ENCODE measurements at regions not wholly inside any gene's neighbourhood (a gene's known extent, or its start where the extent isn't known, plus 50 kb on each side); places are given as distances from the start of the nearest gene placed in this dataset.

- intact Hi-C loops (cut with micrococcal nuclease), result no loop called here
Measured at GRCh38 chr3:151625586-151625985, 108.1 kb upstream of the AADACL2 start.

DNA sequence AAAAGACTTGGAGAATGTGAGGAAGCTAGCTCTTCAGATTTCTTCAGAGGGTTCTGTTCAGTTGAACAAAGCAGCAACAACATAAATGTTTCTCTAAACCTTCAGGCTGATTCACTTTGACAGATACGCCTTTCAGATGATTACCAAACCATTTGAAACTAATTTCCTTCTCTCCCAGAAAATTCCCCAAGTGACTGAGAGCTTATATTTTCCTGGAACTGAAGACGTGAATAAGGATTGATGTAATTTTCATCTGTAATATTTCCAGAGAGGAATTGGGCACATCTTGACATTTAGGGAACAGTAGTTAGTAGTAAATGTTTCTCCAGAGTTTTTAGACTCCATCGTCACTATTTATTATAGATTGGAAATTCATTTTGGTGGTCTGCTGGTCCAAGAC, 108.6 kb upstream of the AADACL2 start:
- H3K9me3 Mint-ChIP-seq, result no peaks in the 10 kb centered on the region
- CTCF ChIA-PET, result no interaction called here
- POLR2A ChIA-PET, result no interaction called here

More at GRCh38 chr3:151625586-151625985, 108.1 kb upstream of the AADACL2 start:
- H3K4me1 Mint-ChIP-seq (ENCODE audit: low read depth), result no peaks in the 10 kb centered on the region
- CTCF ChIA-PET, result no interaction called here
- no peaks in the 10 kb centered on the region for H3K36me3 Mint-ChIP-seq
- H3K4me3 Mint-ChIP-seq, result no peak overlapping the region
- no peak for DNase-seq
- H3K27ac Mint-ChIP-seq, result no peak overlapping the region
- no peaks in the 10 kb centered on the region for H3K27me3 Mint-ChIP-seq
- POLR2A ChIA-PET, result no interaction called here
- no peaks in the 10 kb centered on the region for H3K9me3 Mint-ChIP-seq

DNA sequence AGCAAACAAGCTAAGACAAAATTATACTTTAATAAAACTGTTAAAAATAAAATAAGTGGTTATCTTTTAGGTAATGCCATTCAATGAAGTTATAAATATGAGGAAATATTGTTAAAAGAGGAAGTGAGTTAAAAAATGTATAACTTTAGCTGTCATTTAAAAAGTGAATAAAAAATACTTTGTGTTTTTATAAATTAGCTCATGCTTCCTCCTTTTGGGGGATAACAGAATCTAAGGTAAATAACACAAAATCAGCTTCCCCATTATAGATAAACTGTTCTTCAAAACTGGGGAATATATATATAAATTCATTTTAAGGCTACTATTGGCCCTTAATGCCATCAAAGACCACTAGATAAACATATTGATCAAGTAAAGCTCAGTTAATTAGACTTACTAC, 113.7 kb upstream of the AADACL2 start:
- H3K4me1 Mint-ChIP-seq (ENCODE audit: low read depth), result no peaks in the 10 kb centered on the region
- CTCF ChIA-PET, result no interaction called here

More for the DNA sequence above, 108.6 kb upstream of the AADACL2 start:
- Mint-ChIP-seq H3K27ac (no peak overlapping the region), H3K36me3 (no peaks in the 10 kb centered on the region), H3K4me3 (no peak overlapping the region), H3K4me1 (ENCODE audit: low read depth) (no peaks in the 10 kb centered on the region), H3K27me3 (no peaks in the 10 kb centered on the region)
- intact Hi-C loops (cut with micrococcal nuclease), result no loop called here
- DNase-seq, result no peak

GRCh38 chr3:151615464-151615863, 118.3 kb upstream of the AADACL2 start:
- H3K9me3 Mint-ChIP-seq, result peaks cover 4% of the 10 kb centered on the region
- no peak for DNase-seq
- POLR2A ChIA-PET, result no interaction called here
- CTCF ChIA-PET, result no interaction called here
- no peaks in the 10 kb centered on the region for H3K4me1 Mint-ChIP-seq (ENCODE audit: low read depth)
- H3K36me3 Mint-ChIP-seq, result no peaks in the 10 kb centered on the region
- no peak overlapping the region for H3K27ac Mint-ChIP-seq
- no peak overlapping the region for H3K4me3 Mint-ChIP-seq
- no peaks in the 10 kb centered on the region for H3K27me3 Mint-ChIP-seq
- intact Hi-C loops (cut with micrococcal nuclease), result no loop called here

More for the DNA sequence above, 113.7 kb upstream of the AADACL2 start:
- Mint-ChIP-seq H3K4me3 (no peak overlapping the region), H3K27ac (no peak overlapping the region), H3K36me3 (no peaks in the 10 kb centered on the region), H3K9me3 (no peaks in the 10 kb centered on the region), H3K27me3 (no peaks in the 10 kb centered on the region)
- intact Hi-C loops (cut with micrococcal nuclease), result no loop called here
- no peak for DNase-seq
- POLR2A ChIA-PET, result no interaction called here

GRCh38 chr3:151612115-151612514, 121.6 kb upstream of the AADACL2 start:
- Mint-ChIP-seq H3K27me3 (no peaks in the 10 kb centered on the region), H3K4me3 (no peak overlapping the region), H3K4me1 (ENCODE audit: low read depth) (no peaks in the 10 kb centered on the region), H3K27ac (no peak overlapping the region), H3K9me3 (peaks cover 4% of the 10 kb centered on the region), H3K36me3 (no peaks in the 10 kb centered on the region)
- intact Hi-C loops (cut with micrococcal nuclease), result no loop called here
- POLR2A ChIA-PET, result interaction anchor here (0.6 kb wide), 1 partner anchor 1322 kb away, joined by 4 read pairs; no protein-coding TSS in a partner anchor
- CTCF ChIA-PET, result no interaction called here
- no peak for DNase-seq

- Mint-ChIP-seq H3K9me3 (peaks cover 4% of the 10 kb centered on the region), H3K4me3 (no peak overlapping the region), H3K4me1 (ENCODE audit: low read depth) (no peaks in the 10 kb centered on the region), H3K36me3 (no peaks in the 10 kb centered on the region), H3K27ac (no peak overlapping the region), H3K27me3 (no peaks in the 10 kb centered on the region)
- CTCF ChIA-PET, result no interaction called here
- no peak for DNase-seq
- intact Hi-C loops (cut with micrococcal nuclease), result no loop called here
- POLR2A ChIA-PET, result interaction anchor here (0.7 kb wide), 1 partner anchor 392 kb away, joined by 3 read pairs; no protein-coding TSS in a partner anchor
Measured at GRCh38 chr3:151611419-151611818, 122.3 kb upstream of the AADACL2 start.

DNA sequence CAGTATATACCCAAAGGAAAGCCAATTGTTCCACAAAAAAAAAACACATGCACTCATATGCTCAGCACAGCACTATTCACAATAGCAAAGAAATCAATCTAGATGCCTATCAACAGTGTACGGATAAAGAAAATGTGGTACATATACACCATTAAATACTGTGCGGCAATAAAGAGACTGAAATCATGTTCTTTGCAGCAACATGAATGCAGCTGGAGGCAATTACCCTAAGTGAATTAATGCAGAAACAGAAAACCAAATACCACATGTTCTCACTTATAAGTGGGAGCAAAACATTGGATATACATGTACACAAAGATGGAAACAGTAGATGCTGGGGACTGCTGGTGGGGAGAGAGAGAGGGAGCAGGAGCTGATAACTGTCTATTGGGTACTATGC, 124.2 kb upstream of the AADACL2 start:
- CTCF ChIA-PET, result no interaction called here
- Mint-ChIP-seq H3K4me1 (ENCODE audit: low read depth) (no peaks in the 10 kb centered on the region), H3K27me3 (no peaks in the 10 kb centered on the region), H3K36me3 (no peaks in the 10 kb centered on the region), H3K9me3 (peaks cover 4% of the 10 kb centered on the region), H3K4me3 (no peak overlapping the region), H3K27ac (no peak overlapping the region)
- no peak for DNase-seq
- intact Hi-C loops (cut with micrococcal nuclease), result no loop called here
- POLR2A ChIA-PET, result no interaction called here

- no peaks in the 10 kb centered on the region for H3K27me3 Mint-ChIP-seq
- no peak for DNase-seq
- H3K4me1 Mint-ChIP-seq (ENCODE audit: low read depth), result no peaks in the 10 kb centered on the region
- CTCF ChIA-PET, result no interaction called here
- no peaks in the 10 kb centered on the region for H3K9me3 Mint-ChIP-seq
- POLR2A ChIA-PET, result no interaction called here
- intact Hi-C loops (cut with micrococcal nuclease), result no loop called here
- H3K4me3 Mint-ChIP-seq, result no peak overlapping the region
- H3K27ac Mint-ChIP-seq, result no peak overlapping the region
- H3K36me3 Mint-ChIP-seq, result no peaks in the 10 kb centered on the region
Measured at GRCh38 chr3:151604891-151605290, 128.8 kb upstream of the AADACL2 start.

DNA sequence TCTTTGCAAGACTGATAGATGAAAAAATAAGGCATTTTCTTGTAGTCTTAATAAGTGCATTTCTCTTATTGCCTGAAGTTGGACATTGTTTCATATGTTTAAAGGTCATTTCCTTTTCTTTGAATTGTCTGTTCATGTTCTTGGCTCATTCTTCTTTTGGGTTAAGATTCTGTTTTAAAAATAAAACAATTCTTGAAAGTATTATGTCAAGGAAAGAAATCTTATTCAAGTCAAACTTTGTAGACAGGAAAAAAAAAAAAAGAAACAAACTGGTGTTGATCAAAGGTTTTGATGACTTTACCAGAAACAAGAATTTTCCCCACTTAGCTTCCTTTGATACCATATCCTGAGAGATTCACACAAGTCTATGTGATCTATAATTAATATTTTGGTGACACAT, 132.9 kb upstream of the AADACL2 start:
- ChIA-PET POLR2A (no interaction called here), CTCF (no interaction called here)
- Mint-ChIP-seq H3K36me3 (no peaks in the 10 kb centered on the region), H3K27ac (no peak overlapping the region), H3K4me3 (no peak overlapping the region), H3K27me3 (no peaks in the 10 kb centered on the region), H3K9me3 (no peaks in the 10 kb centered on the region), H3K4me1 (ENCODE audit: low read depth) (no peaks in the 10 kb centered on the region)
- intact Hi-C loops (cut with micrococcal nuclease), result no loop called here
- DNase-seq, result no peak

- H3K36me3 Mint-ChIP-seq, result no peaks in the 10 kb centered on the region
- intact Hi-C loops (cut with micrococcal nuclease), result no loop called here
- CTCF ChIA-PET, result no interaction called here
- no peak overlapping the region for H3K27ac Mint-ChIP-seq
- POLR2A ChIA-PET, result no interaction called here
- H3K27me3 Mint-ChIP-seq, result no peaks in the 10 kb centered on the region
- H3K4me1 Mint-ChIP-seq (ENCODE audit: low read depth), result no peaks in the 10 kb centered on the region
- no peak for DNase-seq
- H3K4me3 Mint-ChIP-seq, result no peak overlapping the region
- no peaks in the 10 kb centered on the region for H3K9me3 Mint-ChIP-seq
Measured at GRCh38 chr3:151599103-151599672, 134.5 kb upstream of the AADACL2 start.

- H3K36me3 Mint-ChIP-seq, result no peaks in the 10 kb centered on the region
- no peak overlapping the region for H3K4me3 Mint-ChIP-seq
- ChIA-PET CTCF (no interaction called here), POLR2A (no interaction called here)
- H3K27ac Mint-ChIP-seq, result no peak overlapping the region
- H3K27me3 Mint-ChIP-seq, result no peaks in the 10 kb centered on the region
- no peak for DNase-seq
- intact Hi-C loops (cut with micrococcal nuclease), result no loop called here
- no peaks in the 10 kb centered on the region for H3K4me1 Mint-ChIP-seq (ENCODE audit: low read depth)
- H3K9me3 Mint-ChIP-seq, result no peaks in the 10 kb centered on the region
Measured at GRCh38 chr3:151596940-151597339, 136.1 kb upstream of the IGSF10 start.

DNA sequence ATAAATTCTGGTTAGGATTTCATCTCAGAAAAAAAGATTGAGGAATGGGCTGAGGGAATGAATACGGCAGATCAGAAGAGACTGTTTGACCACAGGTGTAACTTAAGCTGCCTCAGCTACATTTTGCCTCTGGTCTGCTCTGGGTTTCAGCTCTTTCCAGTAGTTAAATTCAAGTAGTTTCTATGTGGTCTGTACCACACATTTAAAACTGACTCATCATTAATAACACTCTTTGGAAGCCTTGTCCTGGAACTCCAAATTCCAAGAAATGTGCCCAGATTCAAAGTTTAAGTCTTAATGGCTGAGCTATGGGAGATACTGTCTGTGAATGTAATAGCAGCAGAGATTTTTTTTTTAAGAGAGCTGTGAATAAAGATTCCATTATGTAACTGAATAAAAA, 133.1 kb upstream of the IGSF10 start:
- intact Hi-C loops (cut with micrococcal nuclease), result no loop called here
- Mint-ChIP-seq H3K4me3 (no peak overlapping the region), H3K27ac (no peak overlapping the region), H3K4me1 (ENCODE audit: low read depth) (no peaks in the 10 kb centered on the region), H3K9me3 (no peaks in the 10 kb centered on the region), H3K36me3 (no peaks in the 10 kb centered on the region), H3K27me3 (no peaks in the 10 kb centered on the region)
- POLR2A ChIA-PET, result no interaction called here
- CTCF ChIA-PET, result interaction anchor here (0.6 kb wide), 1 partner anchor 1390 kb away, joined by 3 read pairs; no protein-coding TSS in a partner anchor
- no peak for DNase-seq

DNA sequence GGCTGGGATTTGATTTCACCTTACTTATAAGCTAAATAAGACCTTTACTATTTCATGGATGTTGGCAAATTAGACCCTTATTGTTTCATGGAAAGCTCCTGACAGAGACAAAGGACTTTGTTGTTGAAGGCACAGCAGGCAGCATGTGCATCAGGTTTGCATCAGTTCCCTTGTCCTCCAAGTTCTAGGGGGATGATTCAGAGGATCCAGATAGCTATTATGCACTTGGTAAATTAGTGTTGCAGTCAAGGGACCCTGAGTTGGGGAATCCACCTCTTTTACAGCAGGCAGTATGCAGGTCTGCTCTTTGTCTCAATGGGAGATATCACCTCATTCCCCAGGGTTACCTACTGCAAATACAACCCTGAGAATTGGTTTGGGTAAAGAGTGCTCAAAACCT, 131.4 kb upstream of the IGSF10 start:
- no peak for DNase-seq
- Mint-ChIP-seq H3K9me3 (no peaks in the 10 kb centered on the region), H3K27ac (no peak overlapping the region), H3K27me3 (no peaks in the 10 kb centered on the region), H3K36me3 (no peaks in the 10 kb centered on the region), H3K4me3 (no peak overlapping the region), H3K4me1 (ENCODE audit: low read depth) (no peaks in the 10 kb centered on the region)
- ChIA-PET CTCF (no interaction called here), POLR2A (no interaction called here)
- intact Hi-C loops (cut with micrococcal nuclease), result no loop called here
